Mesodermal cell (in vitro differentiated cells): ENCODE measurements at regions not wholly inside any gene's neighbourhood (a gene's known extent, or its start where the extent isn't known, plus 50 kb on each side); places are given as distances from the start of the nearest gene placed in this dataset.

ENCODE experiments used
- H3K27ac ChIP-seq: 2 replicates; pipeline ENCODE4 v1.7.0; 2013; ENCODE audit warnings: mild to moderate bottlenecking, low read depth, low read length, moderate library complexity; ENCODE audit not compliant: severe bottlenecking
- H3K36me3 ChIP-seq: 2 replicates; pipeline ENCODE4 v1.7.1; 2013; ENCODE audit warnings: mild to moderate bottlenecking, low read length, moderate library complexity; ENCODE audit not compliant: control insufficient read depth, insufficient read depth
- H3K4me1 ChIP-seq: one replicate; pipeline ENCODE4 v1.7.1; 2013; ENCODE audit warnings: mild to moderate bottlenecking, low read length; ENCODE audit not compliant: insufficient read depth, control insufficient read depth, poor library complexity, severe bottlenecking
- H3K4me3 ChIP-seq: 2 replicates; pipeline ENCODE4 v1.7.0; 2013; ENCODE audit warnings: low read length, control low read depth, mild to moderate bottlenecking; ENCODE audit not compliant: insufficient read depth, poor library complexity, severe bottlenecking; ENCODE audit errors: extremely low read depth
- H3K9me3 ChIP-seq: 2 replicates; pipeline ENCODE4 v1.7.1; 2013; ENCODE audit warnings: mild to moderate bottlenecking, low read length, moderate library complexity; ENCODE audit not compliant: control insufficient read depth
- WGBS, 2 experiments: methylation state at CpG; one replicate each; pipeline ENCODE4 v1.1.5; 2013; ENCODE audit warnings: missing lambda C conversion rate in 2 of 2; ENCODE audit not compliant: insufficient coverage in 2 of 2; 5-methylcytosine and 5-hydroxymethylcytosine counted together

DNA sequence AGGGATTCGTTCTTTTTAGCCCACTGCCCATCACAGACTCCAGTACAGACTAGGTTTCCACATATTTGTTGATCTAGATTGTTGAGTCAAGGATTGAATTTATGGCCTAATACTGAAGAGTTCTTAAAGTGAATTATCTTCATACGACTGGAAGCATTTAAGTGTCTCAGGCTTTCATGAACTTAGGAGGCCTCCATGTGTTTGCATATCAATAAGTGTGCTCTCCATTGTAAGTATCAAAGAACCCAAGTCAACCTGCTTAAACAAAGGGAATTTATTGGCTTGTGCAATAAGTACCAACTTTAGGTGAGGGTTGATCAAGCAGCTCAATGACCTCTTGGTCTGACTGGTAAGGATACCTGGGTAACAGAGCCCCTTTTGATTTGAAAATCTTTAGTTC lies 382.1 kb downstream of the PDCD6IP start:
- H3K36me3 ChIP-seq = no peaks in the 10 kb centered on the region
- H3K4me1 ChIP-seq = peaks cover 8% of the 10 kb centered on the region
- H3K4me3 ChIP-seq = no peak overlapping the region
- WGBS, 2 experiments = 100% methylated on average over 1 of the region's 2 CpGs; no CpG with 5 or more reads in 1 of the 2 experiments
- no peak overlapping the region for H3K27ac ChIP-seq
- no peaks in the 10 kb centered on the region for H3K9me3 ChIP-seq

DNA sequence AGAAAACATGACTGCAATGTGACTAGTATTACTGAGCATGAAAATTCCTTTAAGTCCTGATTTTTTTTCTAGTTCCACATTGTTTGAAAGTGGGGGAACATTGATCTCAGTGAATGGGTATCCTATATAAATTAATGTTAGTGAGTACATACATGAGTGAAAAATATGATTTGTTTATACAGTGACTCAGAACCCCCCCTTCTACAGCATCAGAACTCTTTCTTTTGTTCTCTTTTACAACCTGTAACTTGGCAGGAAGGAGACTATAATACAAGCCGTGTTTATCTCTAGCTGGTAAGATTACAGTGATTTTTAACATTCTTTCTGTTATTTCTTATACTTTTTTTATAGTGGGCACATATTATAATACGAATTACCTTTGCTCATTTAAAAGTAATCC lies 384.7 kb downstream of the PDCD6IP start:
- H3K27ac ChIP-seq = no peak overlapping the region

DNA sequence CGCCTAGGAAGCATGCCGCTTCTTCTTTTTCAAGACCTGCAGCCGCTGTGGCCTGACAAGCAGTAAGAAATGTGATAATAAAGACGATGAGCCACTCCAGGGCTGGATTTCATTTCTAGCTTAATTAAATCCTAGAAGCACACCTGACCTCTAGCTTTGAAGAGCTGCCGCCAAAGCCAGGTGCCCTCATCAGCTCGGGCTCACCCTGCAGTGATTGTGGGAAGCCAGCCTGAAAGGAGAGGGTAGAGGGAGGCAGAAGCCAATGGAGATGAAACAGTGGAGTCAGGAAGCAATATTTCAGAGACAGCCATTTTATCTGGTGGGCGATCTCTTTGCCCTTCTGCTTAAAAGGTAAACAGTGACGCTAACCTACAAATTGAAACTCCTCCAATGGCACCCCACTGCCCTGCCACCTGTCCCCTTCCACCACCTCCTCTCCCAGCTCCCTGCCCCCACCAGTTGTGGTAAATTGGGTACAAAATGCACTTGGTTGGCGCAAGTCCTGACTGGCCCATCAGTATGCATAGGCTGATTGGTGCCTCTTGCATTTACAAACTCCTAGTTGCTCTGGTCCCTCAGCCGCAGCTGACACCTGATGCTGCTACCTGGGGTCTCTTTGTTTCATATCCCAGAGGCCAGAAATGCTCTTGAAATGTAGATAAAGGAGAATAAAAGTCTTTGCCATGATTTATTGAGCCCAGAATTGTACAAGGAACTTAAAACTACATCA lies 385.3 kb downstream of the PDCD6IP start:
- no peaks in the 10 kb centered on the region for H3K9me3 ChIP-seq
- H3K36me3 ChIP-seq = no peaks in the 10 kb centered on the region
- H3K27ac ChIP-seq = no peak overlapping the region
- 88 to 94% methylated on average over 6 to 9 of the region's 10 CpGs for WGBS, 2 experiments
- H3K4me3 ChIP-seq = no peak overlapping the region
- H3K4me1 ChIP-seq = peaks cover 5% of the 10 kb centered on the region

More for the DNA sequence above, 384.7 kb downstream of the PDCD6IP start:
- WGBS, 2 experiments = no CpG with 5 or more reads among the region's 2 CpGs
- Histone ChIP-seq H3K4me3 (no peak overlapping the region), H3K4me1 (peaks cover 8% of the 10 kb centered on the region), H3K36me3 (no peaks in the 10 kb centered on the region), H3K9me3 (no peaks in the 10 kb centered on the region)

DNA sequence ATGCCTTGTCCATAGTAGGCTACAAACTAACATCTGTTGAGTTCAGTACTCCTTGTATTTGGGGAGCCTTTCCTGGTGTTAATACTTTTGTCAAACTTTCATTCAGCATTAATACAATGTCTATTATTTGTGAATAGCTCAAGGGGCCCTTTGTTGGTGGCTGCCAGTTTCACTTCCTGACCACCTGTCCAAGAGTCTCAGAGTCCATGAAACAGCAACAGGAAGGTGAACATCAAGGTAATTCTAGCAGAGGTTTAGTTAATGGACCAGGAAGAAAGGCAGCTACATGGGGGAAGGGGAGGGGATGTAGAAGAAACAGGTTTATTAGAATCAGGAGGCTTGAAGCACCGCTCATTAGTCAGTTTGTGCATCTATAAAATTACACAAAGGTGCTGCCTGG lies 386.9 kb downstream of the PDCD6IP start:
- no peak overlapping the region for H3K27ac ChIP-seq
- H3K36me3 ChIP-seq = no peaks in the 10 kb centered on the region
- H3K4me1 ChIP-seq = peaks cover 2% of the 10 kb centered on the region
- WGBS, 2 experiments = 100% methylated on average over 1 of the region's 1 CpG; no CpG with 5 or more reads in 1 of the 2 experiments
- H3K9me3 ChIP-seq = no peaks in the 10 kb centered on the region
- H3K4me3 ChIP-seq = no peak overlapping the region

DNA sequence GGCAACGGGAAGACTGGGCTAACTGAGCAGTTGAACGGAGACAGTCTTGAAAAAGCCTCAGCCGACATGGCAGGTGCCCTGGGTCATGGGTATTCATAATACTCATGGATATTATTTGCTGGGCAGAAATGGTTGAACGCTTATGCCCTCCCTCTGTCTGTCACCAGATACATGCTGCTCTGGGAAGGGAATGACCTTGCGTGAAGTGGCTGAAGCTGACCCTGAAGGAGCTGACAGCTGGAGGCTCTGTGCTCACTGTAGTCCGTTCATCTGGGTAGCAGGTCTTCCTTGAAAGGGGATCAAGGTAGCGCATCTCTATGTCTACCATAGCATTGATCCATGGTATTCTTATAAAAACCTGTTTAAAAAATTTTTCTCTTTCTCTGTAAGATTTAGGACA lies 390.7 kb downstream of the PDCD6IP start:
- H3K27ac ChIP-seq = no peak overlapping the region
- WGBS, 2 experiments = 94 to 98% methylated on average over 5 of the region's 7 CpGs
- H3K9me3 ChIP-seq = no peaks in the 10 kb centered on the region
- H3K4me1 ChIP-seq = no peaks in the 10 kb centered on the region
- no peak overlapping the region for H3K4me3 ChIP-seq
- H3K36me3 ChIP-seq = no peaks in the 10 kb centered on the region

DNA sequence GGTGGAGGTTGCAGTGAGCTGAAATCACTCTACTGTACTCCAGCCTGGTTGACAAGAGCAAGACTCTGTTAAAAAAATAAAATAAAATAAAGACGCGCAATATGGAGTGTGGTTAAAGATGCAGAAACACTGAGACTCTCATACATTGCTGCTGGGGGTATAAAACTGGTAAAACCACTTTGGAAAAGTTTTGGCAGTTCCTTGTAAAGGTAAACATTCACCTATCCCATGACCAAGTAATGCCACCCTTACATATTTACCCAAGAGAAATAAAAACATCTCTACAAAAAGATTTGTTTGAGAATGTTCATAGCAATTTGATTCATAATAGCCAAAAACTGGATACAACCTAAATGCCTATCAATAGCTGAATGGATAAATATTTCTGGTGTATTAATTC lies 398.5 kb downstream of the PDCD6IP start:
- H3K27ac ChIP-seq = no peak overlapping the region
- no peak overlapping the region for H3K4me3 ChIP-seq
- no peaks in the 10 kb centered on the region for H3K9me3 ChIP-seq
- H3K4me1 ChIP-seq = no peaks in the 10 kb centered on the region
- no CpG with 5 or more reads among the region's 2 CpGs for WGBS, 2 experiments
- no peaks in the 10 kb centered on the region for H3K36me3 ChIP-seq

DNA sequence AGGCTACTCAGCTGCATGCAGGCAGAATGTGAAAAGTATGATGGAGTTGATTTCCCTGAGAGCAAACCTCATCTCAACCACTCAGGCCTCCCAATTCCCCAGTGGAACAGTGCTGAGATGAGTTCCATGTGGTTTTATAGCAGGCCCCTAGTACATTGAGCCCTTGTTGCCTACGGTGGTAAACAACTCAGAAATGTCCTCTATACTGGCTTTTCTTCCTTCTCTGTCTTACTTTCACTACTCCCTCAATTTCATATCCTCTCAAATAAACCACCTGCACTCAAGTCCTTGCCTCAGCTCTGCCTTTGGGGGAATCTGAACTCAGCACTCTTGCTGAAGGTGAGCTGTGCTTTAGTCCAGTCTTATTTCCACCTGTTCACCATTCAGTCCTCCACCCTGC lies 399.9 kb downstream of the PDCD6IP start:
- Histone ChIP-seq H3K27ac (no peak overlapping the region), H3K9me3 (no peaks in the 10 kb centered on the region), H3K4me1 (no peaks in the 10 kb centered on the region), H3K36me3 (no peaks in the 10 kb centered on the region), H3K4me3 (no peak overlapping the region)
- 80 to 89% methylated on average over 1 of the region's 1 CpG for WGBS, 2 experiments

DNA sequence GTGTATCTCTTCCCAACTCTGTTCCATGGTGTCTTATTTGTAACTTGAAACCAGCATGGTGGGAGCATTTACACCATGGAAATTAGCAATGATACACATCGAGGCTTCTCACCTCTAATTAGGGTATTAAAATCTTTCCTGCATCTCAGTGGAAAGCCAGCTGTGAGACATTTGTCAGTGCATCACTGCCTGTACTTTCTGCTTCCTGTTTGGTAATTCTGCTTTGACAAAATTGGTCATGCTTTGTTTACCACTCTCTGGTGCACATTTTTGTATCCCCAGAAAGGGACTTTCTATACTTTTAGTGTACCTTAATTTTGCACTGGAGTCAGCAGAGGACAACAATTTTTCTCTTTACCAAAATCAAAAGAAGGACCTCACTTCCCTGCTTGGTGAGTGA lies 402.1 kb downstream of the PDCD6IP start:
- 100% methylated on average over 1 of the region's 1 CpG; no CpG with 5 or more reads in 1 of the 2 experiments for WGBS, 2 experiments
- H3K4me3 ChIP-seq = no peak overlapping the region
- no peaks in the 10 kb centered on the region for H3K9me3 ChIP-seq
- H3K36me3 ChIP-seq = no peaks in the 10 kb centered on the region
- no peaks in the 10 kb centered on the region for H3K4me1 ChIP-seq
- no peak overlapping the region for H3K27ac ChIP-seq

DNA sequence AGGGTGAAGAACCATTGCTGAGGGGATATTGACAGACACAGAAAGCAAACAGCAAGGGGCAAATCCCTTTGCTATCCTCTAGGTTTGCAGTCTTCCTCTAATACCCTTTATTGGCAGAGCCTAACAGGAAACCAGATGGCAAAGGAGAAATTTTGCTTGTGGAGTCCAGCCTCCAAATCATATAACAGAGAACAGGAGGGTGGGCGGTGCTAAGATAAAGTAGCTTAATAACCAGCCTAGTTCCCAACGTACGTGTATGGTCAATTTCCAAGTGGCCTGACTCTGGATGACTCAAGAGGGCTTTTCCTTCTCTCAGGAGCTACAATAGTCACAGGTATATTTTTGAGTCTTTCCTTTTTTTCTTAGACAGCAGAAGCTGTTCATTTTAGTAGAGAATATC lies 404.5 kb downstream of the PDCD6IP start:
- H3K4me3 ChIP-seq = no peak overlapping the region

DNA sequence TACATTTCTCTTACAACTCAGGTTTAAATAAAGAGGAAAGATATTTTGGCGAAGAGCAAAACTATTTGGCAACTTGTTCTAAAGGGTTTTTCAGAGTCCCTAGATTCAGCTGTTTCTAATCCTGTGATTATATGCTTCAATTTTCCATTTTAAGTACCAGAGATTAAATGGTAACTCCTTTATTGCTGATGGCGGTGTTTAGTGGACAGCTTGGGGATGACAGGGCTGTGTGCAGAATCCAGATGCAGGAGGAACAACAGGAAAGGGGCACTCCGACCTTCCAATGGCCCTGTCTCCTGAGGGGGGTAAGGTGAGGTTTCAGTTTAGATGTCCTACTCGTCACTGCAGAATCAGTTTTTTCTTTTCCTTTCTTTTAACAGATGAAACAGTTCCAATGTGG lies 405.0 kb downstream of the PDCD6IP start:
- Histone ChIP-seq H3K4me1 (peaks cover 7% of the 10 kb centered on the region), H3K4me3 (no peak overlapping the region), H3K27ac (no peak overlapping the region), H3K36me3 (no peaks in the 10 kb centered on the region), H3K9me3 (no peaks in the 10 kb centered on the region)
- WGBS, 2 experiments = 80 to 93% methylated on average over 2 of the region's 4 CpGs

More for the DNA sequence above, 404.5 kb downstream of the PDCD6IP start:
- Histone ChIP-seq H3K27ac (no peak overlapping the region), H3K36me3 (no peaks in the 10 kb centered on the region), H3K9me3 (no peaks in the 10 kb centered on the region), H3K4me1 (peaks cover 7% of the 10 kb centered on the region)
- 92% methylated on average over 3 of the region's 3 CpGs; no CpG with 5 or more reads in 1 of the 2 experiments for WGBS, 2 experiments

DNA sequence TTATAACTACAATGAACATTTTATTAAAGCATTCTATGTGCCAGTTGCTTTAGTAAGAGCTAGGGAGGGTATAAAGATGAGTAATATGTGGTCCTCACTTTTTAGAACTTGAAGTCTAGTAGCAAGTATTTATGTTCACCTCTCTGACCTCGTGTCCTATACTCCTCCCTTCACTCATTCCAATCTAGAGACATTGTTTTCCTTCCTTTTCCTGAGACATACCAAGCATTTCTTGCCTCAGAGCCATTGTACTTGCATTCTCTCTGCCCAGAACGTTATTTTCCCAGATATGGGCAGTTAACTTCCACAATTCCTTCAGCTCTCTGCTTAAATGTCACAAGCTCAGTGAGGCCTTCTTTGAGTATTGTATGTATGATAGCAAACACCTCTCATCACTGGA lies 408.6 kb downstream of the PDCD6IP start:
- no peak overlapping the region for H3K4me3 ChIP-seq
- no peaks in the 10 kb centered on the region for H3K9me3 ChIP-seq
- peak overlapping the region; percentile 39 for H3K27ac ChIP-seq
- WGBS, 2 experiments = 60 to 78% methylated on average over 1 to 2 of the region's 2 CpGs
- H3K4me1 ChIP-seq = peaks cover 7% of the 10 kb centered on the region
- no peaks in the 10 kb centered on the region for H3K36me3 ChIP-seq
